ENCODE measurements at regions not wholly inside any gene's neighbourhood (a gene's known extent, or its start where the extent isn't known, plus 50 kb on each side); places are given as distances from the start of the nearest gene placed in this dataset.

DNA sequence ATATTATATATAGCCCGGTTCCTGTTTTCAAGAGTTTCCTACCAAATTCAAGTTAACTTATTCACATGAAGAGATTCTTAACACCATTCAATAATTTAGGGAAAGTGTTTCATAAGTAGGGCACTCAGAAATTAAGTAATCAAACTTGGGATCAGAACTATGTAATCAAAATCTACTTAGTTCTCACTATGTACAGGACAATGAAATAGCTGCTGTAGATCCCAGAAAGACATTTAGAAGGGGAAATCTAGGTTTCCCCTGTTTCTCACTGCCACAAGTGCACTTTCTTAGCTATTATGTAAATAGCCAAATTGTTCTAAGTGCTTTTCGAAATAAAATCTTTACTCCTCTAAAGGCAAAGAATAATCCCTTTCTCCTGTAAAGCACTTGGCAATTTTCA, 493.6 kb upstream of the SETBP1 start:
- Mint-ChIP-seq H3K36me3 (ENCODE audit: low read depth) (no peaks in the 10 kb centered on the region), H3K27me3 (ENCODE audit: insufficient read depth) (no peaks in the 10 kb centered on the region)

DNA sequence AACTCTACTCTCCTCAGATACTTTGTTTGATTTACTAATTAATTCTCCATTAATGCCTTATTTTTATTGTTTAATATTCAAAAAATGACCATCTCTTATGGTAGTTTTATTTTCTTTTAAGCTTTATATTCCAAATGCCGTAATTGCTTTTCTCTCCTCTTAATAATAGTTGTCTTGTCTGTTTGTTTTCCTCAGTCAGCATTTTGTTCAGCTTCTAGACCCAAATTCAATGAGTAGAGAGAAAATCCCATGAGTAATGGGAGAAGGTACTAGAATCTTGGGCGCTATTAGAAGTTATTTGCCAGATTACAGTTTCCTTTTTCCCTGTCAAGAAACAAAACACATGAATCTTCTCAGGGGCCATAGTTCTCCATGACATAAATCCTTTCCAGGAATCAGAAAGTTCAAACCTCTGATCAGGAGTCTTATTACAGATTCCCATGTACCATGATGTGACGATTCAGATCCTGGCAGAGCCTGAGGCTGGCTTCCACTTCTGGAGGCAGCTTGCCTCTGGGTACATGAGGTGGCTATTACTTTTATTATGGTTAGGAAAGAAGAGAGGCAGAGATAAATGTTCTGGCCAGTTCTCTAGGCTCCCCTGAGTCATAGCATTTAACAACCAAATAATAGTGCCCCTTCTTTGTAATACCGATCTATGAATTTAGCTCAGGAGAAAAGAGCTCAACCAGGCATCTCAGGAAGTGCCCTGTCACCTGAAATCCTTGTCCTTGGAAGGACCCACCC, 485.1 kb upstream of the SETBP1 start:
- Mint-ChIP-seq H3K9me3 (no peaks in the 10 kb centered on the region), H3K36me3 (ENCODE audit: low read depth) (no peaks in the 10 kb centered on the region), H3K27ac (no peak overlapping the region), H3K4me3 (no peak overlapping the region), H3K27me3 (ENCODE audit: insufficient read depth) (no peaks in the 10 kb centered on the region), H3K4me1 (peaks cover 15% of the 10 kb centered on the region)
- WGBS, 2 experiments (ENCODE audit: insufficient coverage in 1 of 2, insufficient read length in 1 of 2): 87 to 93% methylated on average over 3 of the region's 4 CpGs
- no peak for DNase-seq
- Histone ChIP-seq H3K9me3 (ENCODE audit: control insufficient read depth, low read length) (no peaks in the 10 kb centered on the region), H3K27ac (ENCODE audit: low read depth, low read length) (no peak overlapping the region), H3K9ac (ENCODE audit: extremely low read depth, low read length, poor library complexity, severe bottlenecking) (no peak overlapping the region), H3K4me3 (ENCODE audit: low read length) (no peak overlapping the region), H3K27me3 (ENCODE audit: control insufficient read depth, insufficient read depth, low read length, poor library complexity, severe bottlenecking) (no peaks in the 10 kb centered on the region), H3K4me1 (ENCODE audit: control insufficient read depth, insufficient read depth, low read length) (peaks cover 8% of the 10 kb centered on the region), H3K36me3 (ENCODE audit: control insufficient read depth, insufficient read depth, low read length) (no peaks in the 10 kb centered on the region)
- TF ChIP-seq, protein P1, sequence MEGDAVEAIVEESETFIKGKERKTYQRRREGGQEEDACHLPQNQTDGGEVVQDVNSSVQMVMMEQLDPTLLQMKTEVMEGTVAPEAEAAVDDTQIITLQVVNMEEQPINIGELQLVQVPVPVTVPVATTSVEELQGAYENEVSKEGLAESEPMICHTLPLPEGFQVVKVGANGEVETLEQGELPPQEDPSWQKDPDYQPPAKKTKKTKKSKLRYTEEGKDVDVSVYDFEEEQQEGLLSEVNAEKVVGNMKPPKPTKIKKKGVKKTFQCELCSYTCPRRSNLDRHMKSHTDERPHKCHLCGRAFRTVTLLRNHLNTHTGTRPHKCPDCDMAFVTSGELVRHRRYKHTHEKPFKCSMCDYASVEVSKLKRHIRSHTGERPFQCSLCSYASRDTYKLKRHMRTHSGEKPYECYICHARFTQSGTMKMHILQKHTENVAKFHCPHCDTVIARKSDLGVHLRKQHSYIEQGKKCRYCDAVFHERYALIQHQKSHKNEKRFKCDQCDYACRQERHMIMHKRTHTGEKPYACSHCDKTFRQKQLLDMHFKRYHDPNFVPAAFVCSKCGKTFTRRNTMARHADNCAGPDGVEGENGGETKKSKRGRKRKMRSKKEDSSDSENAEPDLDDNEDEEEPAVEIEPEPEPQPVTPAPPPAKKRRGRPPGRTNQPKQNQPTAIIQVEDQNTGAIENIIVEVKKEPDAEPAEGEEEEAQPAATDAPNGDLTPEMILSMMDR (conservative IDR thresholded peaks at IDR 0.05): no peak

More for the DNA sequence above, 493.6 kb upstream of the SETBP1 start:
- H3K27ac ChIP-seq (ENCODE audit: low read depth, low read length): no peak overlapping the region
- no peak overlapping the region for H3K27ac Mint-ChIP-seq
- peaks cover 31% of the 10 kb centered on the region for H3K4me1 Mint-ChIP-seq
- H3K9me3 ChIP-seq (ENCODE audit: control insufficient read depth, low read length): no peaks in the 10 kb centered on the region
- peaks cover 18% of the 10 kb centered on the region for H3K4me1 ChIP-seq (ENCODE audit: control insufficient read depth, insufficient read depth, low read length)
- TF ChIP-seq, protein P1 (conservative IDR thresholded peaks at IDR 0.05): no peak
- no peak overlapping the region for H3K9ac ChIP-seq (ENCODE audit: extremely low read depth, low read length, poor library complexity, severe bottlenecking)
- H3K36me3 ChIP-seq (ENCODE audit: control insufficient read depth, insufficient read depth, low read length): no peaks in the 10 kb centered on the region
- no peak for DNase-seq
- H3K4me3 Mint-ChIP-seq: no peak overlapping the region
- WGBS, 2 experiments (ENCODE audit: insufficient coverage in 1 of 2, insufficient read length in 1 of 2): 83% methylated on average over 1 of the region's 2 CpGs
- no peaks in the 10 kb centered on the region for H3K27me3 ChIP-seq (ENCODE audit: control insufficient read depth, insufficient read depth, low read length, poor library complexity, severe bottlenecking)
- no peaks in the 10 kb centered on the region for H3K9me3 Mint-ChIP-seq
- peak overlapping the region; percentile 24 for H3K4me3 ChIP-seq (ENCODE audit: low read length)

DNA sequence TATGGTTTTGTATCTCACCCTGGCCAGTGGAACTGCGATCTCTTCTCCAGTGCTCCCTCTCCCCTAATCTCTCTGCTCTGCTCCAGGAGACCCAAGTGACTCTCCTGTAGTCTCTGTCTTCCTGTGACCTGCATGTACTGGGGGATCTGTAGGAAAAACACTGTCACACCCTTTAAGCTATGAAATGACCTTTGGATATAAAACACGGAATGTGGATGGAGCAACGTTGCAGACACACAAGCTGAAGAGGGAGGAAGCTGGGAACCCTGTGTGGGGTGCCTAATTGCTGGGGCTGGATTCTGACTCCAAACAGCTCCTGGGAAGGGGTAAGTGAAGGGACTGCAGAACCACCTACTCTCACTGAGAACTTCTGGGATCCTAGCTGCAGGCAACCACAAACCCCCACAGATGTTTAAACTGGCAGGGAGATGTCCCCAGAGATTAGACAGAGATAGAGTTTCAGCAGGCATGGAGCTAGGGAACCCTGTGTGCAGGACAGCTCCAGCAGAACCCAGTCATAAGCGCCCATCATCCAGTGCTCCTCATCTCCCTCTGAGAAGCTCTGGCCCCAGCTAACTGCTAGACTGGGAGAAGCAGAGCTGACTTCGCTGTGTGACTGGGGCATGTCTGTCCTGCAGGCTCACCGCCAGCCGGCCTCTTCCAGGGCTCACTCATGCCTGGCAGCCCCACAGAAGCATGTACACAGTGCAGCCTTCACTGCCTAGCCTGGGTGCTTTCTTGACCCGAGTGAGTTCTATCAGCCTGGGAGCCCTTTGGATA, 482.7 kb upstream of the SETBP1 start:
- WGBS, 2 experiments (ENCODE audit: insufficient coverage in 1 of 2, insufficient read length in 1 of 2): 94 to 100% methylated on average over 1 to 8 of the region's 8 CpGs
- TF ChIP-seq, protein P1 (conservative IDR thresholded peaks at IDR 0.05): no peak
- Histone ChIP-seq H3K4me1 (ENCODE audit: control insufficient read depth, insufficient read depth, low read length) (peaks cover 8% of the 10 kb centered on the region), H3K9me3 (ENCODE audit: control insufficient read depth, low read length) (no peaks in the 10 kb centered on the region), H3K9ac (ENCODE audit: extremely low read depth, low read length, poor library complexity, severe bottlenecking) (no peak overlapping the region), H3K36me3 (ENCODE audit: control insufficient read depth, insufficient read depth, low read length) (no peaks in the 10 kb centered on the region), H3K4me3 (ENCODE audit: low read length) (no peak overlapping the region), H3K27ac (ENCODE audit: low read depth, low read length) (no peak overlapping the region), H3K27me3 (ENCODE audit: control insufficient read depth, insufficient read depth, low read length, poor library complexity, severe bottlenecking) (no peaks in the 10 kb centered on the region)
- H3K4me3 Mint-ChIP-seq: no peak overlapping the region
- no peak overlapping the region for H3K27ac Mint-ChIP-seq
- H3K27me3 Mint-ChIP-seq (ENCODE audit: insufficient read depth): peaks cover 2% of the 10 kb centered on the region
- peaks cover 15% of the 10 kb centered on the region for H3K4me1 Mint-ChIP-seq
- H3K9me3 Mint-ChIP-seq: no peaks in the 10 kb centered on the region
- no peak for DNase-seq
- H3K36me3 Mint-ChIP-seq (ENCODE audit: low read depth): no peaks in the 10 kb centered on the region

Data from endodermal cell (in vitro differentiated cells).